Neural cell (in vitro differentiated cells): ENCODE measurements at regions not wholly inside any gene's neighbourhood (a gene's known extent, or its start where the extent isn't known, plus 50 kb on each side); places are given as distances from the start of the nearest gene placed in this dataset.

ENCODE experiments used
- H2AFZ ChIP-seq: fragments of 200-600, 300-800 bp; sonication (generic), shearing (Covaris generic); 2 replicates; pipeline ENCODE4 v1.6.0; 2014; ENCODE audit warnings: low read depth, mild to moderate bottlenecking, antibody characterized with exemption, low read length, moderate library complexity
- H3F3A ChIP-seq: fragments of 200-600 bp; shearing (Covaris generic); 2 replicates; pipeline ENCODE4 v1.6.1; 2016; ENCODE audit warnings: mild to moderate bottlenecking, moderate library complexity, mixed read lengths, antibody characterized with exemption, low read length; ENCODE audit not compliant: insufficient read depth, poor library complexity, severe bottlenecking
- H3K27ac ChIP-seq: fragments of 200-600, 300-800 bp; sonication (generic), shearing (Covaris generic); 2 replicates; pipeline ENCODE4 v1.5.1; 2014; ENCODE audit warnings: mild to moderate bottlenecking, low read length, moderate library complexity
- H3K27me3 ChIP-seq: fragments of 300-800, 200-600 bp; sonication (generic), shearing (Covaris generic); 2 replicates; pipeline ENCODE4 v1.6.0; 2014; ENCODE audit warnings: mild to moderate bottlenecking, low read depth, low read length, moderate library complexity; ENCODE audit not compliant: insufficient read depth
- H3K36me3 ChIP-seq: fragments of 300-800, 200-600 bp; sonication (generic), shearing (Covaris generic); 2 replicates; pipeline ENCODE4 v1.5.1; 2014; ENCODE audit warnings: mild to moderate bottlenecking, antibody characterized with exemption, low read length, moderate library complexity; ENCODE audit not compliant: insufficient read depth
- H3K4me2 ChIP-seq: fragments of 300-800, 200-600 bp; sonication (generic), shearing (Covaris generic); 2 replicates; pipeline ENCODE4 v1.6.0; 2014; ENCODE audit warnings: mild to moderate bottlenecking, low read length
- H3K4me3 ChIP-seq: fragments of 300-800, 200-600 bp; sonication (generic), shearing (Covaris generic); 2 replicates; pipeline ENCODE4 v1.5.1; 2014; ENCODE audit warnings: mild to moderate bottlenecking, low read length, moderate library complexity
- H3K79me2 ChIP-seq: fragments of 200-600 bp; shearing (Covaris generic); replicated peaks from 2 replicates; pipeline ENCODE4 v1.6.0; 2014; ENCODE audit warnings: mild to moderate bottlenecking, low read length, moderate library complexity; ENCODE audit not compliant: insufficient read depth
- H3K9ac ChIP-seq: fragments of 300-800, 200-600 bp; sonication (generic), shearing (Covaris generic); 2 replicates; pipeline ENCODE4 v1.6.1; 2016; ENCODE audit warnings: mild to moderate bottlenecking, low read length, mixed read lengths
- H3K9me2 ChIP-seq: fragments of 200-600 bp; shearing (Covaris generic); 2 replicates; pipeline ENCODE4 v1.6.1; 2016; ENCODE audit warnings: mild to moderate bottlenecking, low read length, mixed read lengths; ENCODE audit not compliant: insufficient read depth
- H3K9me3 ChIP-seq: fragments of 200-600, 300-800 bp; sonication (generic), shearing (Covaris generic); 2 replicates; pipeline ENCODE4 v1.6.1; 2016; ENCODE audit warnings: mild to moderate bottlenecking, mixed run types, low read length, moderate library complexity, mixed read lengths
- H4K20me1 ChIP-seq: fragments of 200-600 bp; shearing (Covaris generic); 2 replicates; pipeline ENCODE4 v1.6.1; 2016; ENCODE audit warnings: mild to moderate bottlenecking, mixed run types; ENCODE audit not compliant: insufficient read depth
- CTCF ChIP-seq: fragments of 450-650 bp; IDR thresholded peaks from 2 replicates; pipeline ENCODE4 v1.5.1; 2014; ENCODE audit warnings: antibody characterized with exemption, mild to moderate bottlenecking, moderate library complexity; ENCODE audit not compliant: poor library complexity, severe bottlenecking
- EP300 ChIP-seq: fragments of 450-650 bp; conservative IDR thresholded peaks from 2 replicates; pipeline ENCODE4 v1.6.1; 2014; ENCODE audit warnings: antibody characterized with exemption, mild to moderate bottlenecking, moderate library complexity; ENCODE audit not compliant: poor library complexity, severe bottlenecking
- EZH2 ChIP-seq: fragments of 200-600, 300-800 bp; shearing (Covaris generic), sonication (generic); IDR thresholded peaks from 2 replicates; pipeline ENCODE4 v1.6.1; 2014; ENCODE audit warnings: antibody characterized with exemption, low read length, borderline replicate concordance, mild to moderate bottlenecking; ENCODE audit not compliant: insufficient read depth, poor library complexity, severe bottlenecking
- MXI1 ChIP-seq: fragments of 450-650 bp; conservative IDR thresholded peaks from 2 replicates; pipeline ENCODE4 v1.6.1; 2014; ENCODE audit warnings: antibody characterized with exemption, mild to moderate bottlenecking; ENCODE audit not compliant: poor library complexity, severe bottlenecking
- POLR2AphosphoS5 ChIP-seq: IDR thresholded peaks from 2 replicates; pipeline ENCODE4 v1.6.1; 2012
- RAD21 ChIP-seq: fragments of 450-650 bp; conservative IDR thresholded peaks from 2 replicates; pipeline ENCODE4 v1.6.1; 2014; ENCODE audit warnings: antibody characterized with exemption, mild to moderate bottlenecking, moderate library complexity
- REST ChIP-seq: IDR thresholded peaks from 2 replicates; pipeline ENCODE4 v1.6.1; 2012; ENCODE audit warnings: borderline replicate concordance
- SMC3 ChIP-seq: fragments of 450-650 bp; conservative IDR thresholded peaks from 2 replicates; pipeline ENCODE4 v1.6.1; 2014; ENCODE audit warnings: antibody characterized with exemption, mild to moderate bottlenecking, moderate library complexity; ENCODE audit not compliant: poor library complexity
- TAF1 ChIP-seq: IDR thresholded peaks from 2 replicates; pipeline ENCODE4 v1.6.1; 2012; ENCODE audit warnings: low read depth

GRCh38 chr4:189597341-189597740, 343.3 kb upstream of the FRG1 start:
- Histone ChIP-seq H3K36me3 (no peaks in the 10 kb centered on the region), H3K27me3 (no peaks in the 10 kb centered on the region), H3K9ac (no peak overlapping the region), H2AFZ (no peak overlapping the region), H3K4me3 (no peak overlapping the region), H3K9me3 (no peaks in the 10 kb centered on the region), H3K9me2 (no peaks in the 10 kb centered on the region), H3K27ac (no peak overlapping the region), H4K20me1 (no peaks in the 10 kb centered on the region), H3K4me2 (no peak overlapping the region), H3F3A (no peaks in the 10 kb centered on the region), H3K79me2 (no peaks in the 10 kb centered on the region)
- TF ChIP-seq REST: no peak
- TF ChIP-seq CTCF: no peak
- TF ChIP-seq EP300: no peak
- no peak for TF ChIP-seq SMC3
- TF ChIP-seq POLR2AphosphoS5: no peak
- no peak for TF ChIP-seq MXI1
- TF ChIP-seq RAD21: no peak
- TF ChIP-seq TAF1: no peak
- no peak for TF ChIP-seq EZH2

- Histone ChIP-seq H3K27ac (no peak overlapping the region), H3K36me3 (no peaks in the 10 kb centered on the region), H3F3A (no peaks in the 10 kb centered on the region), H3K9me3 (no peaks in the 10 kb centered on the region), H3K9me2 (no peaks in the 10 kb centered on the region), H4K20me1 (no peaks in the 10 kb centered on the region), H3K4me3 (no peak overlapping the region), H3K9ac (no peak overlapping the region), H3K27me3 (no peaks in the 10 kb centered on the region), H2AFZ (no peak overlapping the region), H3K79me2 (no peaks in the 10 kb centered on the region), H3K4me2 (no peak overlapping the region)
- TF ChIP-seq SMC3: no peak
- no peak for TF ChIP-seq EP300
- TF ChIP-seq TAF1: no peak
- no peak for TF ChIP-seq MXI1
- TF ChIP-seq POLR2AphosphoS5: no peak
- TF ChIP-seq RAD21: no peak
- no peak for TF ChIP-seq REST
- no peak for TF ChIP-seq CTCF
- no peak for TF ChIP-seq EZH2
These were observed 340.4 kb upstream of the FRG1 start for GRCh38 chr4:189600264-189600663.
